Ascending aorta (tissue), 2 donors: ENCODE measurements at regions not wholly inside any gene's neighbourhood (a gene's known extent, or its start where the extent isn't known, plus 50 kb on each side); places are given as distances from the start of the nearest gene placed in this dataset.
"Not testable (repeated sequence)": the region's sequence is repeated elsewhere in the genome, so short reads cannot be mapped to it uniquely, and the experiment has no call there.

Experiments used
- DNase-seq, 2 donors: peaks; one replicate each; pipeline ENCODE4 v3.0.0-alpha.2; 2019; ENCODE audit warnings: low spot score in 2 of 2
- H3K27ac ChIP-seq, 2 donors: fragments of 200-600 bp; sonication (generic); one replicate each; pipeline ENCODE4 v1.5.1; 2016 to 2017; ENCODE audit warnings: mild to moderate bottlenecking in 1 of 2
- H3K27me3 ChIP-seq: fragments of 200-600 bp; sonication (generic); one replicate; pipeline ENCODE4 v1.5.1; 2017
- H3K36me3 ChIP-seq, 2 donors: fragments of 200-600 bp; sonication (generic); one replicate each; pipeline ENCODE4 v1.5.1; 2016
- H3K4me1 ChIP-seq, 2 donors: fragments of 200-600 bp; sonication (generic); one replicate each; pipeline ENCODE4 v1.5.1; 2016 to 2017; ENCODE audit warnings: mild to moderate bottlenecking in 1 of 2
- H3K4me3 ChIP-seq, 2 donors: fragments of 200-600 bp; sonication (generic); one replicate each; pipeline ENCODE4 v1.5.1; 2016 to 2017; ENCODE audit warnings: mild to moderate bottlenecking in 1 of 2
- H3K9me3 ChIP-seq, 2 donors: fragments of 200-600 bp; sonication (generic); one replicate each; pipeline ENCODE4 v1.5.1; 2016
- intact Hi-C: fragments of 100-400 bp; cut with DNase I; formaldehyde crosslinking; loops from one replicate; pipeline ENCODE4 v1.15.1; 2023
- TF ChIP-seq, protein P1 (sequence below), 3 experiments: fragments of 200-600 bp in 2 of 3; fragments of 450-650 bp in 1 of 3; sonication (generic) in 2 of 3; IDR thresholded peaks; one replicate each; pipeline ENCODE4 v1.5.1; 2016 to 2019; ENCODE audit warnings: antibody characterized with exemption in 3 of 3, mild to moderate bottlenecking in 1 of 3, moderate library complexity in 1 of 3

DNA sequence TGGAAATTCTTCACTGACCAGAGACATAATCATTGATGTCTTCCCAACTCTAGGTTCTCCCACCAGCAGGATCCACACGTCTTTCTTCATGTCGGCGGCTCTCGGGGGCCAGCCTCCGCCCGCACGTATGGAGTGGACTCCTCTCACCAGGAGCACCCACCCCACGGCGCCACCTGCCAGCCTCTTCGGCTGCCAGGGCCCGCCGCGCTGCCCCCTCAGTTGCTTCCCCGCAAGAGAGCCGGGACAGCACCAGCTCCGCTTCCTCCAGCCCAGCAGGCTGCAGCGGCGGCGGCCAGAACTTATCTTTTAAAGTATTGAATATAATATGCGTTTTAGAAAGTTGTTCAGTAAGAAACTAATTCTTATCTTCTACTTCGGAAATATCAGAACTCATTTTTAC lies 273.5 kb downstream of the LIPI start:
- TF ChIP-seq, protein P1, sequence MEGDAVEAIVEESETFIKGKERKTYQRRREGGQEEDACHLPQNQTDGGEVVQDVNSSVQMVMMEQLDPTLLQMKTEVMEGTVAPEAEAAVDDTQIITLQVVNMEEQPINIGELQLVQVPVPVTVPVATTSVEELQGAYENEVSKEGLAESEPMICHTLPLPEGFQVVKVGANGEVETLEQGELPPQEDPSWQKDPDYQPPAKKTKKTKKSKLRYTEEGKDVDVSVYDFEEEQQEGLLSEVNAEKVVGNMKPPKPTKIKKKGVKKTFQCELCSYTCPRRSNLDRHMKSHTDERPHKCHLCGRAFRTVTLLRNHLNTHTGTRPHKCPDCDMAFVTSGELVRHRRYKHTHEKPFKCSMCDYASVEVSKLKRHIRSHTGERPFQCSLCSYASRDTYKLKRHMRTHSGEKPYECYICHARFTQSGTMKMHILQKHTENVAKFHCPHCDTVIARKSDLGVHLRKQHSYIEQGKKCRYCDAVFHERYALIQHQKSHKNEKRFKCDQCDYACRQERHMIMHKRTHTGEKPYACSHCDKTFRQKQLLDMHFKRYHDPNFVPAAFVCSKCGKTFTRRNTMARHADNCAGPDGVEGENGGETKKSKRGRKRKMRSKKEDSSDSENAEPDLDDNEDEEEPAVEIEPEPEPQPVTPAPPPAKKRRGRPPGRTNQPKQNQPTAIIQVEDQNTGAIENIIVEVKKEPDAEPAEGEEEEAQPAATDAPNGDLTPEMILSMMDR (IDR thresholded peaks at IDR 0.05): no peak
- intact Hi-C loops: no loop called here
- DNase-seq: no peak

GRCh38 chr21:13936033-13936937 lies 274.5 kb downstream of the LIPI start:
- H3K36me3 ChIP-seq, intact Hi-C loops: not testable (repeated sequence)

More for the DNA sequence above, 273.5 kb downstream of the LIPI start:
- Histone ChIP-seq H3K27me3 (no peaks in the 10 kb centered on the region), H3K27ac (no peak overlapping the region), H3K9me3 (no peaks in the 10 kb centered on the region), H3K36me3 (no peaks in the 10 kb centered on the region), H3K4me1 (no peaks in the 10 kb centered on the region), H3K4me3 (no peak overlapping the region)

GRCh38 chr21:13935396-13936032 lies 275.2 kb downstream of the LIPI start:
- H3K4me1 ChIP-seq, DNase-seq, H3K4me3 ChIP-seq, H3K36me3 ChIP-seq, H3K27ac ChIP-seq, intact Hi-C loops, H3K27me3 ChIP-seq, H3K9me3 ChIP-seq: not testable (repeated sequence)

More at GRCh38 chr21:13936033-13936937, 274.5 kb downstream of the LIPI start:
- H3K4me1 ChIP-seq, H3K27me3 ChIP-seq, DNase-seq, H3K4me3 ChIP-seq, H3K27ac ChIP-seq, H3K9me3 ChIP-seq: not testable (repeated sequence)

DNA sequence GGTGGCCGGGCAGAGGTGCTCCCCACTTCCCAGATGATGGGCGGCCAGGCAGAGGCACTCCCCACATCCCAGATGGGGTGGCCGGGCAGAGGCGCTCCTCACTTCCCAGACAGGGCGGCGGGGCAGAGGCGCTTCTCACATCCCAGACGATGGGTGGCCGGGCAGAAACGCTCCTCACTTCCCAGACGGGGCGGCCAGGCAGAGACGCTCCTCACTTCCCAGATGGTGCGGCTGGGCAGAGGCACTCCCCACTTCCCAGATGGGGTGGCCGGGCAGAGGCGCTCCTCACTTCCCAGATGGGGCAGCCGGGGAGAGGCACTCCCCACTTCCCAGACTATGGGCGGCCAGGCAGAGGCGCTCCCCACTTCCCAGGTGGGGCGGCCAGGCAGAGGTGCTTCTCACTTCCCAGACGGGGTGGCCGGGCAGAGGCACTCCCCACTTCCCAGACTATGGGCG lies 275.8 kb downstream of the LIPI start:
- H3K27ac ChIP-seq, H3K36me3 ChIP-seq, H3K4me1 ChIP-seq, intact Hi-C loops, H3K27me3 ChIP-seq, H3K9me3 ChIP-seq, DNase-seq, H3K4me3 ChIP-seq: not testable (repeated sequence)

DNA sequence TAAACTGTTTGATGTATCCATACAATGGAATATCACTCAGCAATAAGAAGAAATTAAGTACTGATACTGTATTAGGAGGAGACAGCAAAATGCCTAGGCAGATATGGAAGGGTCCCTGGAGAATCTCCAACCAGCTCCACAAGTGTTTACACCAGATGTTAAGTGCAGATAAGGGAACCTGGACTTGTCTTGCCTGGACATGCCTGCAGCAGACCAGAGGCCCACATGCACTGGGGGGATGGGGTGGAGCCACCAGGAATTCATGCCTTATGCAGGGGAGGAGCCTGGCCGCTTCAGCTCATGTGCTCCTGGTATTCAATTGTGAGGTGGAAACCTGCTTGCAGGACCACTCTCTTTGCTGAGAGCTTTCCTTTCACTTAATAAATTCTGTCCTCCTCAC lies 287.6 kb downstream of the LIPI start:
- H3K36me3 ChIP-seq, H3K27ac ChIP-seq, H3K4me1 ChIP-seq, H3K4me3 ChIP-seq, DNase-seq, H3K9me3 ChIP-seq, H3K27me3 ChIP-seq, intact Hi-C loops: not testable (repeated sequence)

- H3K27ac ChIP-seq, H3K4me3 ChIP-seq, H3K27me3 ChIP-seq, H3K9me3 ChIP-seq, H3K36me3 ChIP-seq, DNase-seq, H3K4me1 ChIP-seq, intact Hi-C loops: not testable (repeated sequence)
These were observed 289.3 kb downstream of the LIPI start for GRCh38 chr21:13921455-13921854.

DNA sequence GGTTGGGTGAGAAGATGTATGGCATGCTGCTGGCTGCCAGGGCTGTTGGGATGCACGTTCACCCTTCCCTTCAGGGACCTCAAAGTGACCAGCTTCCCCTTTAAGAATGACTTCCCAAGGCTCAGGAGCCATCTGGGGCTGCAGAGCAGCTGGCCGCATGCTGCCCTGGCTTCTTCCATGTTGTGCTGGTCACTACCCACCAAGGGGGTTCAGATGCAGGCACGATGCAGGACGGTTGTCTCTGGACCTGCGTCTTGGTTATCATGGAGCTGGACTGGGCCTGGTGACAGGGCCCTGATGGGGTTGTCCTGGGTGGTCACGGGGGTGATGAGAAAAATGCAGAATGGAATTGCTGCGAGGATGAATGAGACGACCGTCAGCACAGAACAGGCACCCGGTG lies 297.8 kb downstream of the POTED start:
- H3K9me3 ChIP-seq, H3K27me3 ChIP-seq, H3K27ac ChIP-seq, intact Hi-C loops, H3K4me3 ChIP-seq, H3K36me3 ChIP-seq, DNase-seq, H3K4me1 ChIP-seq: not testable (repeated sequence)

GRCh38 chr21:13896596-13897247 lies 287.1 kb downstream of the POTED start:
- H3K27me3 ChIP-seq, H3K27ac ChIP-seq, H3K4me3 ChIP-seq, H3K36me3 ChIP-seq, H3K4me1 ChIP-seq, DNase-seq, H3K9me3 ChIP-seq: not testable (repeated sequence)
- intact Hi-C loops: loop anchor here (2.0 kb wide), 1 partner anchor 22 kb away; no protein-coding TSS in a partner anchor

- intact Hi-C loops, H3K9me3 ChIP-seq, H3K4me1 ChIP-seq, H3K27ac ChIP-seq, H3K27me3 ChIP-seq, DNase-seq, H3K4me3 ChIP-seq, H3K36me3 ChIP-seq: not testable (repeated sequence)
These were observed 284.0 kb downstream of the POTED start for GRCh38 chr21:13893617-13894016.

DNA sequence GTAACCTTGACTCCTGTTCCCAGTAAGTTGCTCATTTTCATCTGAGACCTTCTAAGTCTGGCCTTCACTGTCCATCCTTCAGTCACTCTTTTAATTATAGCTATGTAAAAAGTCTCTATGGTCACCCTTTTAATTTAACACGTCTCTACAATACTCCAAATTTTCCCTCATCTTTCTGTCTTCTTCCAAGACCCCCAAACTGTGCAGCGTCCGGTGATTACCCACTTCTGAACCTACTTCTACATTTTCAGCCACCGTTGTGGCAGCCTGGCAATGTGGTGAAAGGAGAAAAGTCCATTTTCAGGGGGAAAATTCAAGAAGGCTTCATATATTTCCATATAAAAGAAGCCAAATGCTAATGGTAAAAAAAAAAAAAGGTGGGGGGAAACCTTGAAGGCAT lies 283.4 kb downstream of the POTED start:
- H3K36me3 ChIP-seq, H3K9me3 ChIP-seq, H3K27ac ChIP-seq, H3K4me3 ChIP-seq, DNase-seq, intact Hi-C loops, H3K4me1 ChIP-seq, H3K27me3 ChIP-seq: not testable (repeated sequence)

- DNase-seq, intact Hi-C loops, H3K36me3 ChIP-seq, H3K27ac ChIP-seq, H3K27me3 ChIP-seq, H3K4me1 ChIP-seq, H3K9me3 ChIP-seq, H3K4me3 ChIP-seq: not testable (repeated sequence)
These were observed 282.7 kb downstream of the POTED start for GRCh38 chr21:13892146-13892751.

- H3K4me3 ChIP-seq, H3K9me3 ChIP-seq, intact Hi-C loops, H3K27me3 ChIP-seq, H3K36me3 ChIP-seq, H3K4me1 ChIP-seq, DNase-seq, H3K27ac ChIP-seq: not testable (repeated sequence)
These were observed 279.6 kb downstream of the POTED start for GRCh38 chr21:13889176-13889575.
